ENCODE measurements at regions not wholly inside any gene's neighbourhood (a gene's known extent, or its start where the extent isn't known, plus 50 kb on each side); places are given as distances from the start of the nearest gene placed in this dataset.

- no peak for DNase-seq (ENCODE audit: low read depth, low spot score)
These were observed 50.8 kb upstream of the ANP32A start for GRCh38 chr15:68871507-68871906.

- DNase-seq (ENCODE audit: low read depth, low spot score), result no peak
These were observed 54.1 kb upstream of the ANP32A start for GRCh38 chr15:68874788-68875187.

- peak; percentile 71 for DNase-seq (ENCODE audit: low read depth, low spot score)
These were observed 54.8 kb upstream of the SPESP1 start for GRCh38 chr15:68875377-68876116.

- DNase-seq (ENCODE audit: low read depth, low spot score), result no peak
These were observed 52.7 kb upstream of the SPESP1 start for GRCh38 chr15:68877626-68878025.

- no peak for DNase-seq (ENCODE audit: low read depth, low spot score)
These were observed 49.9 kb upstream of the SPESP1 start for GRCh38 chr15:68880382-68880781.
